Breast epithelium (tissue), 4 donors: ENCODE measurements at regions not wholly inside any gene's neighbourhood (a gene's known extent, or its start where the extent isn't known, plus 50 kb on each side); places are given as distances from the start of the nearest gene placed in this dataset.

Source experiments
- DNase-seq, 2 donors: peaks; one replicate each; pipeline ENCODE4 v3.0.0-alpha.2; 2019; ENCODE audit warnings: low spot score in 2 of 2
- H3K27ac ChIP-seq, 2 donors: fragments of 200-600 bp; sonication (generic) in 1 of 2; one replicate each; pipeline ENCODE4 v1.5.1; 2016 to 2019; ENCODE audit warnings: mild to moderate bottlenecking in 1 of 2
- H3K27me3 ChIP-seq, 2 donors: fragments of 200-600 bp; sonication (generic) in 1 of 2; one replicate each; pipeline versions ENCODE4 v1.5.1 to v1.6.0; 2017 to 2019; ENCODE audit warnings: control low read depth in 1 of 2, mild to moderate bottlenecking in 1 of 2
- H3K36me3 ChIP-seq: fragments of 200-600 bp; one replicate; pipeline ENCODE4 v1.5.1; 2019
- H3K4me1 ChIP-seq, 2 donors: fragments of 200-600 bp; sonication (generic); one replicate each; pipeline ENCODE4 v1.5.1; 2016 to 2019; ENCODE audit warnings: control low read depth in 1 of 2
- H3K4me3 ChIP-seq, 3 donors: fragments of 200-600 bp; sonication (generic); 1 replicate in 2 of 3; 2 replicates in 1 of 3; pipeline ENCODE4 v1.5.1; 2016 to 2019; ENCODE audit warnings: mild to moderate bottlenecking in 3 of 3, moderate library complexity in 2 of 3
- H3K9me3 ChIP-seq, 2 donors: fragments of 200-600 bp; sonication (generic) in 1 of 2; one replicate each; pipeline ENCODE4 v1.5.1; 2016 to 2019; ENCODE audit warnings: control low read depth in 1 of 2
- CTCF ChIP-seq, 3 donors: fragments of 450-650 bp; IDR thresholded peaks; one replicate each; pipeline ENCODE4 v1.5.1; 2016 to 2017; ENCODE audit warnings: antibody characterized with exemption in 3 of 3, mild to moderate bottlenecking in 3 of 3, moderate library complexity in 3 of 3
- POLR2A ChIP-seq: fragments of 450-650 bp; IDR thresholded peaks from one replicate; pipeline ENCODE4 v1.6.1; 2016; ENCODE audit warnings: antibody characterized with exemption, mild to moderate bottlenecking, moderate library complexity
- POLR2AphosphoS5 ChIP-seq, 3 donors: sonication (generic); formaldehyde crosslinking; IDR thresholded peaks; one replicate each; pipeline ENCODE4 v1.6.1; 2017; ENCODE audit warnings: antibody characterized with exemption in 3 of 3
- intact Hi-C: fragments of 100-400 bp; cut with DNase I; formaldehyde crosslinking; loops from one replicate; pipeline ENCODE4 v1.15.1; 2023; ENCODE audit warnings: low total_unique reads

GRCh38 chr18:68056936-68057335 is 540.4 kb upstream of the DSEL start:
- Histone ChIP-seq H3K36me3 (no peaks in the 10 kb centered on the region), H3K27me3 (no peaks in the 10 kb centered on the region), H3K9me3 (no peaks in the 10 kb centered on the region), H3K27ac (no peak overlapping the region), H3K4me1 (no peaks in the 10 kb centered on the region), H3K4me3 (no peak overlapping the region)
- intact Hi-C loops, result no loop called here
- no peak for DNase-seq
- no peak for TF ChIP-seq CTCF (IDR thresholded peaks at IDR 0.05)
- no peak for TF ChIP-seq POLR2A
- TF ChIP-seq POLR2AphosphoS5 (IDR thresholded peaks at IDR 0.05), result no peak

GRCh38 chr18:68054669-68055068 is 538.1 kb upstream of the DSEL start:
- TF ChIP-seq POLR2A (no peak), POLR2AphosphoS5 (IDR thresholded peaks at IDR 0.05) (no peak)
- Histone ChIP-seq H3K4me1 (no peaks in the 10 kb centered on the region), H3K27ac (no peak overlapping the region), H3K4me3 (no peak overlapping the region), H3K27me3 (no peaks in the 10 kb centered on the region), H3K9me3 (no peaks in the 10 kb centered on the region), H3K36me3 (no peaks in the 10 kb centered on the region)
- no peak for DNase-seq
- intact Hi-C loops, result no loop called here

- H3K36me3 ChIP-seq, result no peaks in the 10 kb centered on the region
- TF ChIP-seq POLR2A (no peak), POLR2AphosphoS5 (IDR thresholded peaks at IDR 0.05) (no peak), CTCF (IDR thresholded peaks at IDR 0.05) (no peak)
- no peaks in the 10 kb centered on the region for H3K9me3 ChIP-seq
- H3K27me3 ChIP-seq, result no peaks in the 10 kb centered on the region
- no peak overlapping the region for H3K27ac ChIP-seq
- no peak for DNase-seq
- no peak overlapping the region for H3K4me3 ChIP-seq
- no peaks in the 10 kb centered on the region for H3K4me1 ChIP-seq
- intact Hi-C loops, result no loop called here
Measured at GRCh38 chr18:68053290-68053689, 536.8 kb upstream of the DSEL start.

GRCh38 chr18:68041327-68041726 is 524.8 kb upstream of the DSEL start:
- Histone ChIP-seq H3K4me3 (no peak overlapping the region), H3K27ac (no peak overlapping the region), H3K36me3 (no peaks in the 10 kb centered on the region), H3K27me3 (no peaks in the 10 kb centered on the region), H3K4me1 (no peaks in the 10 kb centered on the region), H3K9me3 (no peaks in the 10 kb centered on the region)
- no peak for DNase-seq
- intact Hi-C loops, result no loop called here
- TF ChIP-seq POLR2A (no peak), POLR2AphosphoS5 (IDR thresholded peaks at IDR 0.05) (no peak), CTCF (IDR thresholded peaks at IDR 0.05) (no peak)

- Histone ChIP-seq H3K9me3 (no peaks in the 10 kb centered on the region), H3K27ac (no peak overlapping the region), H3K27me3 (no peaks in the 10 kb centered on the region), H3K4me3 (no peak overlapping the region), H3K4me1 (no peaks in the 10 kb centered on the region), H3K36me3 (no peaks in the 10 kb centered on the region)
- no peak for DNase-seq
- TF ChIP-seq CTCF (IDR thresholded peaks at IDR 0.05) (no peak), POLR2AphosphoS5 (IDR thresholded peaks at IDR 0.05) (no peak), POLR2A (no peak)
- intact Hi-C loops, result no loop called here
Measured at GRCh38 chr18:68040198-68040597, 523.7 kb upstream of the DSEL start.
